ENCODE measurements at regions not wholly inside any gene's neighbourhood (a gene's known extent, or its start where the extent isn't known, plus 50 kb on each side); places are given as distances from the start of the nearest gene placed in this dataset.

- intact Hi-C loops (cut with DNase I): no loop called here
- DNase-seq: no peak
- Histone ChIP-seq H3K4me3 (no peak overlapping the region), H3K4me1 (no peaks in the 10 kb centered on the region), H3K27ac (no peak overlapping the region), H3K9me3 (no peaks in the 10 kb centered on the region), H3K27me3 (no peaks in the 10 kb centered on the region), H3K36me3 (no peaks in the 10 kb centered on the region)
- no peak for TF ChIP-seq CTCF (IDR thresholded peaks at IDR 0.05)
- no peak for ATAC-seq
Observed at GRCh38 chr6:90872981-90873380, 286.1 kb upstream of the MAP3K7 start.

GRCh38 chr6:90870561-90870960, 283.7 kb upstream of the MAP3K7 start:
- intact Hi-C loops (cut with DNase I): no loop called here
- no peak for ATAC-seq
- no peak overlapping the region for H3K27ac ChIP-seq

GRCh38 chr6:90868656-90869055, 281.8 kb upstream of the MAP3K7 start:
- ATAC-seq (no peak), DNase-seq (no peak)
- intact Hi-C loops (cut with DNase I): no loop called here
- Histone ChIP-seq H3K27ac (no peak overlapping the region), H3K9me3 (no peaks in the 10 kb centered on the region), H3K36me3 (no peaks in the 10 kb centered on the region), H3K4me3 (no peak overlapping the region), H3K4me1 (no peaks in the 10 kb centered on the region), H3K27me3 (no peaks in the 10 kb centered on the region)
- TF ChIP-seq CTCF (IDR thresholded peaks at IDR 0.05): no peak

More at GRCh38 chr6:90870561-90870960, 283.7 kb upstream of the MAP3K7 start:
- Histone ChIP-seq H3K4me3 (no peak overlapping the region), H3K36me3 (no peaks in the 10 kb centered on the region), H3K9me3 (no peaks in the 10 kb centered on the region), H3K4me1 (no peaks in the 10 kb centered on the region), H3K27me3 (no peaks in the 10 kb centered on the region)
- no peak for TF ChIP-seq CTCF (IDR thresholded peaks at IDR 0.05)
- no peak for DNase-seq

GRCh38 chr6:90868256-90868655, 281.4 kb upstream of the MAP3K7 start:
- H3K36me3 ChIP-seq: no peaks in the 10 kb centered on the region
- DNase-seq (no peak), ATAC-seq (no peak)
- TF ChIP-seq CTCF (IDR thresholded peaks at IDR 0.05): no peak
- H3K9me3 ChIP-seq: no peaks in the 10 kb centered on the region
- intact Hi-C loops (cut with DNase I): no loop called here
- H3K4me1 ChIP-seq: no peaks in the 10 kb centered on the region
- no peak overlapping the region for H3K4me3 ChIP-seq
- H3K27ac ChIP-seq: no peak overlapping the region
- no peaks in the 10 kb centered on the region for H3K27me3 ChIP-seq

- H3K4me1 ChIP-seq: no peaks in the 10 kb centered on the region
- no peak overlapping the region for H3K4me3 ChIP-seq
- no peaks in the 10 kb centered on the region for H3K9me3 ChIP-seq
- ATAC-seq (no peak), DNase-seq (no peak)
- intact Hi-C loops (cut with DNase I): no loop called here
- H3K27ac ChIP-seq: no peak overlapping the region
- no peaks in the 10 kb centered on the region for H3K27me3 ChIP-seq
- no peaks in the 10 kb centered on the region for H3K36me3 ChIP-seq
- no peak for TF ChIP-seq CTCF (IDR thresholded peaks at IDR 0.05)
Observed at GRCh38 chr6:90865513-90865912, 278.6 kb upstream of the MAP3K7 start.

- Histone ChIP-seq H3K36me3 (no peaks in the 10 kb centered on the region), H3K4me1 (no peaks in the 10 kb centered on the region)
- intact Hi-C loops (cut with DNase I): no loop called here
Observed at GRCh38 chr6:90863043-90863442, 276.2 kb upstream of the MAP3K7 start.

More at GRCh38 chr6:90863043-90863442, 276.2 kb upstream of the MAP3K7 start:
- Histone ChIP-seq H3K27me3 (no peaks in the 10 kb centered on the region), H3K27ac (no peak overlapping the region), H3K9me3 (no peaks in the 10 kb centered on the region), H3K4me3 (no peak overlapping the region)
- TF ChIP-seq CTCF (IDR thresholded peaks at IDR 0.05): no peak
- no peak for DNase-seq
- ATAC-seq: no peak

All from upper lobe of right lung (tissue), 1 donor.